Stimulated activated naive CD8-positive, alpha-beta T cell treated with anti-CD3 and anti-CD28 coated beads, Interleukin-15, amount 100 ng/mL, for 72 hours (primary cell): ENCODE measurements at regions not wholly inside any gene's neighbourhood (a gene's known extent, or its start where the extent isn't known, plus 50 kb on each side); places are given as distances from the start of the nearest gene placed in this dataset.
A peak's percentile ranks its signal among the peaks of the same experiment; 100 is the strongest.
"Not testable (repeated sequence)": the region's sequence is repeated elsewhere in the genome, so short reads cannot be mapped to it uniquely, and the experiment has no call there.

Source experiments
- ATAC-seq: fragments of 150-1000 bp; cut with Tn5 transposase; 2 replicates; pipeline ENCODE4 v1.10.0; 2021; ENCODE audit warnings: mild to moderate bottlenecking, moderate library complexity
- DNase-seq, 2 donors: peaks; one replicate each; pipeline ENCODE4 v3.0.0; 2021 to 2022
- H3K27ac Mint-ChIP-seq, 2 donors: one replicate each; pipeline ENCODE4 v1.8.0; 2022; ENCODE audit warnings: mild to moderate bottlenecking in 2 of 2, mixed read lengths in 2 of 2, moderate library complexity in 2 of 2
- H3K27me3 Mint-ChIP-seq: one replicate; pipeline ENCODE4 v1.8.0; 2022; ENCODE audit warnings: mixed read lengths
- H3K4me1 Mint-ChIP-seq: one replicate; pipeline ENCODE4 v1.8.0; 2022; ENCODE audit warnings: mild to moderate bottlenecking, mixed read lengths
- H3K4me3 Mint-ChIP-seq, 2 donors: one replicate each; pipeline ENCODE4 v1.8.0; 2022; ENCODE audit warnings: mild to moderate bottlenecking in 2 of 2, mixed read lengths in 2 of 2, moderate library complexity in 1 of 2
- H3K9me3 Mint-ChIP-seq, 2 donors: one replicate each; pipeline ENCODE4 v1.8.0; 2022; ENCODE audit warnings: mixed read lengths in 2 of 2

GRCh38 chrX:16307950-16308349 lies 140.7 kb downstream of the MAGEB17 start:
- Mint-ChIP-seq H3K4me1 (no peaks in the 10 kb centered on the region), H3K27ac (no peak overlapping the region), H3K27me3 (no peaks in the 10 kb centered on the region), H3K9me3 (no peaks in the 10 kb centered on the region), H3K4me3 (no peak overlapping the region)
- DNase-seq (no peak), ATAC-seq (no peak)

GRCh38 chrX:16308773-16309172 lies 141.5 kb downstream of the MAGEB17 start:
- DNase-seq (no peak), ATAC-seq (no peak)
- no peaks in the 10 kb centered on the region for H3K27me3 Mint-ChIP-seq
- H3K4me3 Mint-ChIP-seq = no peak overlapping the region
- H3K4me1 Mint-ChIP-seq = no peaks in the 10 kb centered on the region
- H3K9me3 Mint-ChIP-seq = no peaks in the 10 kb centered on the region
- no peak overlapping the region for H3K27ac Mint-ChIP-seq

GRCh38 chrX:16310326-16310725 lies 143.0 kb downstream of the MAGEB17 start:
- Mint-ChIP-seq H3K27me3 (no peaks in the 10 kb centered on the region), H3K27ac (no peak overlapping the region), H3K4me3 (no peak overlapping the region), H3K4me1 (no peaks in the 10 kb centered on the region), H3K9me3 (no peaks in the 10 kb centered on the region)
- no peak for DNase-seq
- no peak for ATAC-seq

GRCh38 chrX:16311671-16312070 lies 144.4 kb downstream of the MAGEB17 start:
- no peak for ATAC-seq
- Mint-ChIP-seq H3K9me3 (no peaks in the 10 kb centered on the region), H3K4me3 (no peak overlapping the region), H3K27ac (no peak overlapping the region), H3K4me1 (no peaks in the 10 kb centered on the region), H3K27me3 (no peaks in the 10 kb centered on the region)
- no peak for DNase-seq

GRCh38 chrX:16312761-16313623 lies 145.7 kb downstream of the MAGEB17 start:
- H3K4me1 Mint-ChIP-seq = no peaks in the 10 kb centered on the region
- H3K4me3 Mint-ChIP-seq = no peak overlapping the region
- DNase-seq (no peak), ATAC-seq (no peak)
- H3K9me3 Mint-ChIP-seq = no peaks in the 10 kb centered on the region
- H3K27ac Mint-ChIP-seq = no peak overlapping the region
- no peaks in the 10 kb centered on the region for H3K27me3 Mint-ChIP-seq

- DNase-seq = no peak
- no peaks in the 10 kb centered on the region for H3K4me1 Mint-ChIP-seq
- ATAC-seq = no peak
- no peak overlapping the region for H3K4me3 Mint-ChIP-seq
- no peaks in the 10 kb centered on the region for H3K9me3 Mint-ChIP-seq
- H3K27me3 Mint-ChIP-seq = no peaks in the 10 kb centered on the region
- peak overlapping the region in 1 of 2 donors; percentile 58 for H3K27ac Mint-ChIP-seq
Measured at GRCh38 chrX:16316331-16316730, 149.1 kb downstream of the MAGEB17 start.

GRCh38 chrX:16319929-16320328 lies 152.6 kb downstream of the MAGEB17 start:
- Mint-ChIP-seq H3K9me3 (no peaks in the 10 kb centered on the region), H3K27ac (no peak overlapping the region), H3K4me3 (no peak overlapping the region), H3K27me3 (no peaks in the 10 kb centered on the region), H3K4me1 (no peaks in the 10 kb centered on the region)
- DNase-seq (no peak), ATAC-seq (no peak)

GRCh38 chrX:16320765-16321355 lies 153.6 kb downstream of the MAGEB17 start:
- H3K4me1 Mint-ChIP-seq = no peaks in the 10 kb centered on the region
- H3K27me3 Mint-ChIP-seq = no peaks in the 10 kb centered on the region
- H3K9me3 Mint-ChIP-seq = no peaks in the 10 kb centered on the region
- no peak overlapping the region for H3K4me3 Mint-ChIP-seq
- ATAC-seq (no peak), DNase-seq (no peak)
- no peak overlapping the region for H3K27ac Mint-ChIP-seq

GRCh38 chrX:16333453-16333852 lies 166.2 kb downstream of the MAGEB17 start:
- H3K27ac Mint-ChIP-seq = no peak overlapping the region
- no peak overlapping the region for H3K4me3 Mint-ChIP-seq
- H3K9me3 Mint-ChIP-seq = peaks cover 0 to 6% of the 10 kb centered on the region in 2 donors
- no peak for DNase-seq
- H3K27me3 Mint-ChIP-seq = no peaks in the 10 kb centered on the region
- H3K4me1 Mint-ChIP-seq = peaks cover 12% of the 10 kb centered on the region
- ATAC-seq = no peak

GRCh38 chrX:16335181-16335580 lies 167.9 kb downstream of the MAGEB17 start:
- Mint-ChIP-seq H3K9me3 (peaks cover 0 to 6% of the 10 kb centered on the region in 2 donors), H3K4me1 (peaks cover 12% of the 10 kb centered on the region), H3K27ac (peak overlapping the region in 1 of 2 donors; percentile 86), H3K27me3 (no peaks in the 10 kb centered on the region), H3K4me3 (peak overlapping the region in 1 of 2 donors; percentile 36)
- DNase-seq = no peak
- no peak for ATAC-seq

GRCh38 chrX:16347968-16348670 lies 180.8 kb downstream of the MAGEB17 start:
- Mint-ChIP-seq H3K9me3 (no peaks in the 10 kb centered on the region), H3K27ac (no peak overlapping the region), H3K27me3 (peaks cover 16% of the 10 kb centered on the region), H3K4me3 (no peak overlapping the region), H3K4me1 (no peaks in the 10 kb centered on the region)
- no peak for ATAC-seq
- no peak for DNase-seq

- no peak overlapping the region for H3K4me3 Mint-ChIP-seq
- no peaks in the 10 kb centered on the region for H3K27me3 Mint-ChIP-seq
- no peak overlapping the region for H3K27ac Mint-ChIP-seq
- no peaks in the 10 kb centered on the region for H3K9me3 Mint-ChIP-seq
- H3K4me1 Mint-ChIP-seq = no peaks in the 10 kb centered on the region
- no peak for DNase-seq
- ATAC-seq = no peak
Measured at GRCh38 chrX:16357902-16358301, 190.6 kb downstream of the MAGEB17 start.

- not testable (repeated sequence) for H3K27ac Mint-ChIP-seq, H3K27me3 Mint-ChIP-seq, H3K4me3 Mint-ChIP-seq, ATAC-seq, H3K4me1 Mint-ChIP-seq, H3K9me3 Mint-ChIP-seq, DNase-seq
Measured at GRCh38 chrX:16360056-16360455, 192.8 kb downstream of the MAGEB17 start.

GRCh38 chrX:16368696-16369095 lies 201.4 kb downstream of the MAGEB17 start:
- H3K9me3 Mint-ChIP-seq = no peaks in the 10 kb centered on the region
- DNase-seq (no peak), ATAC-seq (no peak)
- H3K4me3 Mint-ChIP-seq = no peak overlapping the region
- H3K4me1 Mint-ChIP-seq = no peaks in the 10 kb centered on the region
- H3K27ac Mint-ChIP-seq = no peak overlapping the region
- no peaks in the 10 kb centered on the region for H3K27me3 Mint-ChIP-seq

GRCh38 chrX:16376056-16376455 lies 208.8 kb downstream of the MAGEB17 start:
- H3K9me3 Mint-ChIP-seq = no peaks in the 10 kb centered on the region
- no peak for DNase-seq
- no peak overlapping the region for H3K4me3 Mint-ChIP-seq
- no peaks in the 10 kb centered on the region for H3K27me3 Mint-ChIP-seq
- no peaks in the 10 kb centered on the region for H3K4me1 Mint-ChIP-seq
- H3K27ac Mint-ChIP-seq = no peak overlapping the region
- no peak for ATAC-seq

- Mint-ChIP-seq H3K4me1 (no peaks in the 10 kb centered on the region), H3K27ac (no peak overlapping the region), H3K4me3 (no peak overlapping the region), H3K27me3 (no peaks in the 10 kb centered on the region), H3K9me3 (peaks cover 0 to 6% of the 10 kb centered on the region in 2 donors)
- ATAC-seq = no peak
- DNase-seq = no peak
Measured at GRCh38 chrX:16386126-16386525, 218.8 kb downstream of the MAGEB17 start.
